Stimulated activated CD8-positive, alpha-beta memory T cell treated with anti-CD3 and anti-CD28 coated beads, Interleukin-7, amount 100 ng/mL, for 1 hour (primary cell): ENCODE measurements at regions not wholly inside any gene's neighbourhood (a gene's known extent, or its start where the extent isn't known, plus 50 kb on each side); places are given as distances from the start of the nearest gene placed in this dataset.

ENCODE experiments used
- DNase-seq, 2 donors: peaks; one replicate each; pipeline ENCODE4 v3.0.0-alpha.2; 2020; ENCODE audit warnings: low read depth in 2 of 2

GRCh38 chr1:14039582-14040430, 339.8 kb downstream of the PRDM2 start:
- DNase-seq: no peak

- DNase-seq: no peak
Measured at GRCh38 chr1:14049965-14050364, 350.0 kb downstream of the PRDM2 start.

GRCh38 chr1:14055442-14056223, 355.6 kb downstream of the PRDM2 start:
- DNase-seq: no peak

GRCh38 chr1:14057640-14058039, 357.7 kb downstream of the PRDM2 start:
- DNase-seq: no peak

GRCh38 chr1:14061204-14061603, 361.2 kb downstream of the PRDM2 start:
- no peak for DNase-seq

- DNase-seq: no peak
Measured at GRCh38 chr1:14061722-14062121, 361.7 kb downstream of the PRDM2 start.

- DNase-seq: no peak
Measured at GRCh38 chr1:14062669-14063068, 362.7 kb downstream of the PRDM2 start.

- no peak for DNase-seq
Measured at GRCh38 chr1:14064649-14065442, 364.9 kb downstream of the PRDM2 start.

DNA sequence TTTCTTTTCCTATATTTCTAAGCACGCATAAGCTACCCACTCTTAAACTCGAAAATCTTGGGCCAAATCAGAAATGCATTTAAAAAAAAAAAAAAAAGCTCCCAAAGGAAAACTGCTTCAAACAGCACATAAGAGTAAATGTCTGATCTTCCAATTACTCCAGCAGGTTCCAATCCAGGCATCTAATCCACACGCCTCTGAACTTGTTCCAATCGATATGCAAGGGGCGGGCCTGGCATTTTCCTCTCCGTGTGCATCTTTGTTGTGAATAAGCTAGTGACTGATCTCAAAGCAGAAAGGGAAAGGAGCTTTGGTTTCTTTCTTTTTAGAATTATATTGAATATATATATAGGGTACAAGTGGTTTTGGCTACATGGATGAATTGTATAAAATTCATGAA, 365.5 kb downstream of the PRDM2 start:
- DNase-seq: no peak

DNA sequence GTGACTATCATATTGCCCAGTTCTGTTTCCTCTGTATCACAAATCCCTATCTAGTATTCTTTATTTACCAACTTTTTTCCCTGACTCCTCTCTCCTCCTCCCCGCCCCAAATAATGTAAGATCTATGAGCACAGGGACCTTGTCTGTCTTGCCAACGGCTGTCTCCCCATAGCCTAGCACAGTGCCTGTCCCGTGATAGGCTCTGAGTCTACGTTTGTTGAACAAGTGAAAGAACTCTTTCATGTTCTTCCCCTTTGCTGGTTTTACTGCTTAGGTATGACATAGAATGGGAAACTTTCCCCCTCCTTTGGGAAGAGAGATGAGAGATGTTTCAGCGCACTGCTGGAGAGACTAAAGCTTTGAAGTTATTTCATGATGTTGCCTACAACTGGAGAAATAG, 367.0 kb downstream of the PRDM2 start:
- no peak for DNase-seq

DNA sequence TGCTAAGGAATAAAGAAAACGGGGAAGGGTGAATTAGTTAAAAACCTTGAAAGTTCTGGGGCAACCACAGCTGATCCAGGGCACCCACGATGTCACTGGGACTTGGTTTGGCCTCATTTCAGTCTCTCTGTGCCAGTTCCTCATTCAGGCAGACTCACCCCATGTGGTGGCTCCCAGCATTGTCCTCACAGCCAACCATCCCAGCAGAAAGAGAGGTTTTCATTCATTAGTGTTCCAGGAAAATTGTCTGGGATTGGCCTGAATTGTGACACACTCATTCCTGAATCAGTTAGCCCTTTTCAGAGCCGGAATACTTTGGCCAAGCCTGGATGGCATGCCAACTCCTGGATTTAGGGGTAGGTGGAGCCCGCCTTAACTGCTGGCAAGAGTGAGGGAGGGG, 367.7 kb downstream of the PRDM2 start:
- no peak for DNase-seq

DNA sequence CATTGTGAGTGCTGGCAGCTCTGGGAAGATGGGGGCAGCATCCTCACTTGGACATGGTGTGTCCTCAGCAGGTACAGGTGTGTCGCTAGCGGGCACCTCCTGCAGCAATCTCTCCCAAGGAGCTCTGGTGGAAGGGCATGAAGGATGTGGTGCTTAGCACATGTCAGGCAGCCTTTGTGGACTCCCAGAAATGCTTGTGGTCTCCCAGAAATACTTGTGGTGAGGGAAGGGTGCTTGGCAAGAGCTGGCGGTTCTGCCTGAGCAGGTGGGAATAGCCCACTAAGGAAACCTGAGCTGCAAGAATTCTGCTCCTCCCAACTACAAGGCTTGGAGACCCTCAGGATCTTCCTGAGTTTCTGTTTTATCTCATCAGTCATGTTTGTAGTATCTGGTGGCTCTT, 371.6 kb downstream of the PRDM2 start:
- no peak for DNase-seq

DNA sequence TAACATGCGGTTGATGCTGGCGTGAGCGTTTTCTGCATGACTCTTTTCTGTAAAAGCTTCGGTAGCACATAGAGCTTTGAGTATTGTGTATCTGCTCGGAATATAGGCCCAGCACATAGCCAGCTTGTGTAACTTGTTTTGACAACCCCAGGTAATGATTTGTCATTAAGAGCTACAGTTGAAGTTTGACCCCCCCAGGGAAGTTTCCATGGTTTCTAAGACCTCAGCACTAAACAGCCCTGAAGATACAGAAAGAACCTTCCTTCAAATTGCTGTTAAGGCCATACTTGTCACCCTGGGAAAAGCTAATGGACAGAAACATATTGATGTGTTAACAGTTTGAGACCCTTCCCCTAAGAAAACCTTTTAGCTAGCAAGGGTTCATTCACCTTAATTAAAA, 380.7 kb downstream of the PRDM2 start:
- no peak for DNase-seq

- no peak for DNase-seq
Measured at GRCh38 chr1:14082331-14082730, 382.3 kb downstream of the PRDM2 start.

- no peak for DNase-seq
Measured at GRCh38 chr1:14083277-14083676, 383.3 kb downstream of the PRDM2 start.

DNA sequence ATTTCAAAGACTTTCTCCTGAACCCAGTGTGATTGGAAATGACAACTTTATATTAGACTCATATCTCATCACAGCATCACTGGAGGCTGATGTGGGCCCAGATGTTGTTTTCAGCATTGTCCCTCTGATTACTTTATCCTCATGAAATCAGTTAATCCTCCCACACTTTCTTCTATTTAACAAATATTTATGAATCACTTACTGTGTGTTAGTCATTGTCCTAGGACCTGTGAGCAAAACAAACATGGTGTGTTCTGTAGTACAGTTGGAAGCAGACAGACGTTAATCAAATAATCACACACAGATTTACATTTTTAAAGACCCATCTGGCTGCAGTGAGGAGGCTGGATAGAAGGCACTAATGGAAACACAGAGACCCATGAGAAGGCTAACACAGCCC, 383.7 kb downstream of the PRDM2 start:
- no peak for DNase-seq

DNA sequence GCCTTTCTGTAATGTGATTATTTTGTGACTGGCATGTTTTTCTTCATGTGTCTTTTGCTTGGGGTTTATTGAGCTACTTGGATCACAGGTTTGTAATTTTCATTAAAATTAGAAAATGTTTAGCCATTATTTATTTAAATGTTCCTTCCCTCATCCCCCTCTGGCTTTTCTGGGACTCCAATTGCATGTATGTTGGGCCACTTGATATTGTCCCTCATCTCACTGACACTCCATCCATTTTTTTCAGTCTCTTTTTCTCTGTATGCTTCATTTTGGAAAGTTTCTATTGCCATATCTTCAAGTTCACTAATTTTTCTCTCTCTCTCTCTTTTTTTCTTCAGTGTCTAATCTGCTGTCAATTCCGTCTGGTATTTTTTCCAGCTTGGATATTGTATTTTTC, 390.1 kb downstream of the PRDM2 start:
- DNase-seq: no peak

DNA sequence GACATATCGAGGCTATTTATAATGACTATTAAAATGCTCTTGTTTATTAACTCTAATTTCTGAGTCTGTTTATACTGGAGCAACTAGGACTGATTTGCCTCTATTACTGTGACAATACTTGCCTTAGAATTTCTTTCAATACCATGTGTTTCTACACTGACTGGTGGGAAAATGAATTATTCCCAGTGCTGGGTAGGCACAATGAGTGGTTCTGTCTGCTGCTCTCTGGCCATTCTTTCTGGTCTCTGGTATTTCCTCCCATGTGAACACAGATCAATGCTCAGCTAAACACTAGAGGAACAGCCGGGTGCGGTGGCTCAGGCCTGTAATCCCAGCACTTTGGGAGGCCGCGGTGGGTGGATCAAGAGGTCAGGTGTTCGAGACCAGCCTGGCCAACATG, 390.5 kb downstream of the PRDM2 start:
- no peak for DNase-seq

DNA sequence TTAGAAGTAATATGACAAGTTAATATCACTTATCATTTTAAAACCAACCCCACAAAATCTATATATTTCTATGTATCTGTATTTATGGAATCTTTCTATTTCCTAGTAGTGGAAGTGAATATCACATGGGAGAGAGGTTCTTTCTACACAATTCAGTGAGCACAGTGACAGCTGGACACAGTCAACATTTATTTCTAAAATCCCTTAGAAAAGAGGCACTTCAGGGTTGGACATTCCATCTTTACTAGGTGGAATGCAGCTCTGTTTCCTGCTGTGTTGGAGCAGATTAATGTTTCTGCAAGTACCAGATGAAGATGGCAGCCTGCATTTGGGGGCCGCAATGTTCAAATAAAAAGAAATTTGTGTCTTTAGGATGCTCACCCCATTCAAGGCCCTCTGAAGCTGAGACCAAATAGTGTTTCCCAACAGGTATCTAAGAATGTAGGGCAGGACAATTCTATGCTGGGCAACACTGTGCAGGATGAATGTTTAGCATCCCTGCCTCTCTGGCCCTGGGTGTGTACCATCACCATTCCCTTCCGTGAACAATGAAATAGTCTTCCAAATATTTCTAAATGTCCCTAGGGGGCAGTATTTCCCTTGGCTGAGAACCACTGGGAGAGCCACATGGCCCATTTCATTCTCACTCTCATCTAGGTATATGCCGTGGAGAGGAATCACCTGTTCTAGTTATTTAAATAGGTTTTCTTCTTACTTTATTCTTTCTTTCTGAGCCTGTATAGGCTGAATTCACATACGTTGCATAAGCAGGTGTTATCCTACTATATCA, 394.8 kb downstream of the PRDM2 start:
- DNase-seq: no peak

DNA sequence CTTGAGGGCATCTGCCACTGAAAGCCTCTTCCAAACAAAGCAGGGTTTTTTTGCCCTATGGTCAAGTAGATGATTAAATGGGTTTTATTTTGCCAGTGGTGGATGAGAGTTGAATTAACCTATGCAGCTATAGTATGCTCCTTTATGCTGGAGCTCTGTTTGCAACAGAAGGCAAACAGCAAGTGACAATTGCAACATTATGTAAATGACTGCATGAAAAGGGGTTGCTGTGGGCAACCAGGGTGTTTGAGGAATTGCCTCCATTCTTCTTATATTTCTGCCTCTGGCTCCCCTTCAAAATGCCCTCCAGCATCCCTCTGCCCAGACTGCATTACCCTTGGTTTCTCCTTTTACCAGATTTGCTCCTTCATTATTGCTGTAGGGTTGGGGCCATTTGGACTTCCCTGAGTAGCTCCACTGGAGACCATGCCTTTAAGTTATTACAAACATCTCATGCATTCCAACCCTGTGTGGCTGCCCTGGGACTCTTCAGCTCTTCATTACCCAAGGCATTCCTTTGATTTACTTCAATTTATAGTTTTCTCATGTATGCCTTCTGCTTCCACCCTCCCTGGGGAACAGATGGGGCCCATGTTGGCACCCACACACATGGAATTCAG, 398.4 kb downstream of the PRDM2 start:
- no peak for DNase-seq

DNA sequence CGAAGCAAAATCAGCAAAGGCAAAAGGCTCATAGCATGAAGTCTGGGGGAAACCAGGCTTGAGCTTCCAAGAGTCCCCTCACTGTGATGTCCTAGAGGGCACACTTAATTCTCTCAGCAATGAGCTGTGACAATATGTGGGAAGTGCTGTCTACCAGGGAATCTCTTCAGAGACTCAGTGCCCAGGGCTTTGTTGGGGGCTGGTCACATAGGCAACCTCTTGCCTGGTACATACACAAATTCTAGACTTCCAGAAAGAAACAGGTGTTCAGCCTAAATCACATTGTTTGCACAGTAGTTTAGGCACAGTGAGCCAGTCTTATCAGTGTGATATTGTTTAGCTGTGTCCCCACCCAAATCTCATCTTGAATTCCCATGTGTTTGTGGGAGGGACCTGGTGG, 400.5 kb downstream of the PRDM2 start:
- no peak for DNase-seq
